HTR-8/SVneo (cell line): ENCODE measurements at regions not wholly inside any gene's neighbourhood (a gene's known extent, or its start where the extent isn't known, plus 50 kb on each side); places are given as distances from the start of the nearest gene placed in this dataset.
"Not testable (repeated sequence)": the region's sequence is repeated elsewhere in the genome, so short reads cannot be mapped to it uniquely, and the experiment has no call there.

Source experiments
- DNase-seq: peaks from one replicate; pipeline ENCODE4 v3.0.0; 2011; ENCODE audit warnings: low spot score, mixed read lengths; ENCODE audit not compliant: insufficient read length
- FAIRE-seq: peaks from 2 replicates; lab custom pipeline; 2011; peaks lifted over from hg19 to GRCh38; lab: Jason Lieb, UNC

GRCh38 chr3:178206521-178206920 lies 329.7 kb upstream of the KCNMB2 start:
- DNase-seq (no peak), FAIRE-seq (no peak)

GRCh38 chr3:178207161-178207560 lies 329.1 kb upstream of the KCNMB2 start:
- not testable (repeated sequence) for FAIRE-seq, DNase-seq

- FAIRE-seq, DNase-seq: not testable (repeated sequence)
Measured at GRCh38 chr3:178207627-178208026, 328.6 kb upstream of the KCNMB2 start.

- FAIRE-seq, DNase-seq: not testable (repeated sequence)
Measured at GRCh38 chr3:178209116-178209515, 327.1 kb upstream of the KCNMB2 start.

GRCh38 chr3:178209618-178210017 lies 326.6 kb upstream of the KCNMB2 start:
- DNase-seq, FAIRE-seq: not testable (repeated sequence)

- not testable (repeated sequence) for DNase-seq, FAIRE-seq
Measured at GRCh38 chr3:178211086-178211485, 325.1 kb upstream of the KCNMB2 start.

- no peak for FAIRE-seq
- no peak for DNase-seq
Measured at GRCh38 chr3:178217479-178217878, 318.8 kb upstream of the KCNMB2 start.

GRCh38 chr3:178218231-178218630 lies 318.0 kb upstream of the KCNMB2 start:
- DNase-seq (no peak), FAIRE-seq (no peak)

GRCh38 chr3:178219661-178220060 lies 316.6 kb upstream of the KCNMB2 start:
- not testable (repeated sequence) for FAIRE-seq, DNase-seq

GRCh38 chr3:178223876-178224275 lies 312.4 kb upstream of the KCNMB2 start:
- DNase-seq (no peak), FAIRE-seq (peak; percentile 38)

GRCh38 chr3:178226094-178226493 lies 310.1 kb upstream of the KCNMB2 start:
- FAIRE-seq (no peak), DNase-seq (no peak)

- DNase-seq (no peak), FAIRE-seq (no peak)
Measured at GRCh38 chr3:178231645-178232044, 304.6 kb upstream of the KCNMB2 start.

GRCh38 chr3:178233371-178234071 lies 302.7 kb upstream of the KCNMB2 start:
- DNase-seq = no peak

GRCh38 chr3:178236555-178237277 lies 299.5 kb upstream of the KCNMB2 start:
- no peak for DNase-seq
- FAIRE-seq = no peak

More at GRCh38 chr3:178233371-178234071, 302.7 kb upstream of the KCNMB2 start:
- FAIRE-seq = no peak

- FAIRE-seq = no peak
- no peak for DNase-seq
Measured at GRCh38 chr3:178238179-178238578, 298.1 kb upstream of the KCNMB2 start.

GRCh38 chr3:178244733-178245709 lies 291.2 kb upstream of the KCNMB2 start:
- peak; percentile 4 for FAIRE-seq
- no peak for DNase-seq

GRCh38 chr3:178246004-178246403 lies 290.2 kb upstream of the KCNMB2 start:
- DNase-seq = no peak
- no peak for FAIRE-seq

- no peak for DNase-seq
- no peak for FAIRE-seq
Measured at GRCh38 chr3:178255315-178255714, 280.9 kb upstream of the KCNMB2 start.

- DNase-seq = no peak
- FAIRE-seq = no peak
Measured at GRCh38 chr3:178257491-178257890, 278.7 kb upstream of the KCNMB2 start.

- DNase-seq (no peak), FAIRE-seq (no peak)
Measured at GRCh38 chr3:178258121-178258520, 278.1 kb upstream of the KCNMB2 start.
